HG02588 (cell line): ENCODE measurements at regions not wholly inside any gene's neighbourhood (a gene's known extent, or its start where the extent isn't known, plus 50 kb on each side); places are given as distances from the start of the nearest gene placed in this dataset.

Source experiments
- ATAC-seq: cut with Tn5 transposase; IDR thresholded peaks from one replicate; pipeline ENCODE4 v1.9.1; 2021; ENCODE audit warnings: mild to moderate bottlenecking, moderate library complexity; ENCODE audit not compliant: unreplicated experiment

GRCh38 chr9:91039835-91040140 lies 238.2 kb downstream of the SYK start:
- no peak for ATAC-seq

- no peak for ATAC-seq
These were observed 239.0 kb downstream of the SYK start for GRCh38 chr9:91040371-91041215.

GRCh38 chr9:91042024-91042423 lies 240.4 kb downstream of the SYK start:
- ATAC-seq, result no peak

- ATAC-seq, result no peak
These were observed 240.9 kb downstream of the SYK start for GRCh38 chr9:91042541-91042940.

- ATAC-seq, result no peak
These were observed 241.6 kb downstream of the SYK start for GRCh38 chr9:91043056-91043810.

GRCh38 chr9:91043811-91044175 lies 242.2 kb downstream of the SYK start:
- no peak for ATAC-seq

- ATAC-seq, result no peak
These were observed 242.7 kb downstream of the SYK start for GRCh38 chr9:91044354-91044753.

- ATAC-seq, result no peak
These were observed 243.4 kb downstream of the SYK start for GRCh38 chr9:91045041-91045440.

GRCh38 chr9:91047529-91047928 lies 245.9 kb downstream of the SYK start:
- no peak for ATAC-seq

- no peak for ATAC-seq
These were observed 246.5 kb downstream of the SYK start for GRCh38 chr9:91047993-91048607.

- no peak for ATAC-seq
These were observed 247.1 kb downstream of the SYK start for GRCh38 chr9:91048749-91049148.

- no peak for ATAC-seq
These were observed 252.2 kb downstream of the SYK start for GRCh38 chr9:91053824-91054223.

- ATAC-seq, result no peak
These were observed 254.2 kb downstream of the SYK start for GRCh38 chr9:91055845-91056244.

GRCh38 chr9:91056486-91056885 lies 254.9 kb downstream of the SYK start:
- ATAC-seq, result no peak

GRCh38 chr9:91056917-91057316 lies 255.3 kb downstream of the SYK start:
- no peak for ATAC-seq

GRCh38 chr9:91059713-91060112 lies 258.1 kb downstream of the SYK start:
- no peak for ATAC-seq

GRCh38 chr9:91060520-91061343 lies 259.1 kb downstream of the SYK start:
- no peak for ATAC-seq

GRCh38 chr9:91061506-91061905 lies 259.9 kb downstream of the SYK start:
- no peak for ATAC-seq

- ATAC-seq, result no peak
These were observed 260.7 kb downstream of the SYK start for GRCh38 chr9:91062281-91062680.

- ATAC-seq, result no peak
These were observed 261.9 kb downstream of the SYK start for GRCh38 chr9:91063471-91063870.
